OCI-LY1 (cell line): ENCODE measurements at regions not wholly inside any gene's neighbourhood (a gene's known extent, or its start where the extent isn't known, plus 50 kb on each side); places are given as distances from the start of the nearest gene placed in this dataset.

Experiments
- H2AFZ ChIP-seq: fragments of 200-600 bp; sonication (generic), shearing (Covaris generic); 2 replicates; pipeline ENCODE4 v1.6.0; 2014; ENCODE audit warnings: antibody characterized with exemption, mild to moderate bottlenecking, low read length
- H3F3A ChIP-seq: fragments of 200-600 bp; sonication (generic), shearing (Covaris generic); 2 replicates; pipeline ENCODE4 v1.6.0; 2014; ENCODE audit warnings: mild to moderate bottlenecking, antibody characterized with exemption, low read length, moderate library complexity; ENCODE audit not compliant: insufficient read depth
- H3K27ac ChIP-seq: fragments of 200-600 bp; sonication (generic); 2 replicates; pipeline ENCODE4 v1.5.1; 2014; ENCODE audit warnings: low read length, mixed run types, mild to moderate bottlenecking, low read depth; ENCODE audit not compliant: poor library complexity, severe bottlenecking
- H3K27me3 ChIP-seq: fragments of 200-600 bp; sonication (generic); 2 replicates; pipeline ENCODE4 v1.6.0; 2014; ENCODE audit warnings: antibody characterized with exemption, mild to moderate bottlenecking, low read length, moderate library complexity; ENCODE audit not compliant: insufficient read depth
- H3K36me3 ChIP-seq: fragments of 200-600 bp; sonication (generic); 2 replicates; pipeline ENCODE4 v1.6.1; 2014; ENCODE audit warnings: mild to moderate bottlenecking, antibody characterized with exemption, low read length, moderate library complexity, mixed read lengths; ENCODE audit not compliant: insufficient read depth
- H3K4me1 ChIP-seq: fragments of 200-600 bp; sonication (generic); 2 replicates; pipeline ENCODE4 v1.5.1; 2014; ENCODE audit warnings: mild to moderate bottlenecking, low read length, moderate library complexity; ENCODE audit not compliant: insufficient read depth, severe bottlenecking
- H3K4me2 ChIP-seq: fragments of 200-600 bp; sonication (generic), shearing (Covaris generic); 2 replicates; pipeline ENCODE4 v1.6.1; 2014; ENCODE audit warnings: low read length
- H3K4me3 ChIP-seq: fragments of 200-600 bp; sonication (generic); 2 replicates; pipeline ENCODE4 v1.5.1; 2014; ENCODE audit warnings: low read length, low read depth, mild to moderate bottlenecking, mixed read lengths; ENCODE audit not compliant: poor library complexity, severe bottlenecking
- H3K79me2 ChIP-seq: fragments of 200-600 bp; shearing (Covaris generic); 2 replicates; pipeline ENCODE4 v1.6.1; 2016; ENCODE audit warnings: mixed run types, low read length, mixed read lengths; ENCODE audit not compliant: insufficient read depth
- H3K9ac ChIP-seq: fragments of 200-600 bp; sonication (generic), shearing (Covaris generic); 2 replicates; pipeline ENCODE4 v1.6.1; 2014; ENCODE audit warnings: mild to moderate bottlenecking, low read length, mixed read lengths
- H3K9me2 ChIP-seq: fragments of 200-600 bp; sonication (generic), shearing (Covaris generic); 2 replicates; pipeline ENCODE4 v1.6.1; 2014; ENCODE audit warnings: low read depth, mild to moderate bottlenecking, low read length, mixed read lengths
- H3K9me3 ChIP-seq: fragments of 200-600 bp; shearing (Covaris generic); 2 replicates; pipeline ENCODE4 v1.6.1; 2014; ENCODE audit warnings: low read length, mixed read lengths
- H4K20me1 ChIP-seq: fragments of 200-600 bp; sonication (generic), shearing (Covaris generic); 2 replicates; pipeline ENCODE4 v1.6.0; 2016; ENCODE audit warnings: mild to moderate bottlenecking, low read length; ENCODE audit not compliant: insufficient read depth
- EZH2 ChIP-seq: fragments of 200-600 bp; sonication (generic), shearing (Covaris generic); IDR thresholded peaks from 2 replicates; pipeline ENCODE4 v1.8.0; 2017; ENCODE audit warnings: borderline replicate concordance, mixed run types, mild to moderate bottlenecking, antibody characterized with exemption, low read length, moderate library complexity, mixed read lengths
- TF ChIP-seq, protein P1 (sequence below): fragments of 200-600 bp; sonication (generic), shearing (Covaris generic); IDR thresholded peaks from 2 replicates; pipeline ENCODE4 v1.5.1; 2017; ENCODE audit warnings: mild to moderate bottlenecking, antibody characterized with exemption, low read length, moderate library complexity, mixed read lengths

DNA sequence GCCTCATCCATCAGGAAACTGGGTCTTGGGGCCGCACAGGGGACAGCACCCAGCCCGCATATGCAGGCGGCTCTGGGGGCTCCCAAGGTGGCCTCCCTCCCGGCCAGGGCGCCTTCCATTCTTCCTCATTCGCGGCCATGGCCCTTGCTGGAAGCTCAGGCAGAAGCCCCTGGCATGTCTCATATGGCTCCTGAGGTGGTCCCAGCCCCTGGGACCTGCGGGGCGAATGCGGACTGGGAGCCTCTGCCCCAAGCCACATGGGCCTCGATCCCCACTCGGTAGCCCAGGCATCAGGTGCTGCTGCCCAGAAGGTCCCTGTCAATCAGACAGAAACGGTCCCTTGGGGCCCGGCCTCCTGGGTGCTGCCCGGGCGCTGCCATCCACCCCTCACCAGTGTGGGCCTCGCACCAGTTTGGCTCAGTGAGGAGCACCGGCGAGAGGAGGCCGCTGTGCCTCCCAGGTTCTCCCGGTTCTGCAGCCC lies 301.6 kb downstream of the TEX29 start:
- H3K4me2 ChIP-seq: no peak overlapping the region
- TF ChIP-seq, protein P1, sequence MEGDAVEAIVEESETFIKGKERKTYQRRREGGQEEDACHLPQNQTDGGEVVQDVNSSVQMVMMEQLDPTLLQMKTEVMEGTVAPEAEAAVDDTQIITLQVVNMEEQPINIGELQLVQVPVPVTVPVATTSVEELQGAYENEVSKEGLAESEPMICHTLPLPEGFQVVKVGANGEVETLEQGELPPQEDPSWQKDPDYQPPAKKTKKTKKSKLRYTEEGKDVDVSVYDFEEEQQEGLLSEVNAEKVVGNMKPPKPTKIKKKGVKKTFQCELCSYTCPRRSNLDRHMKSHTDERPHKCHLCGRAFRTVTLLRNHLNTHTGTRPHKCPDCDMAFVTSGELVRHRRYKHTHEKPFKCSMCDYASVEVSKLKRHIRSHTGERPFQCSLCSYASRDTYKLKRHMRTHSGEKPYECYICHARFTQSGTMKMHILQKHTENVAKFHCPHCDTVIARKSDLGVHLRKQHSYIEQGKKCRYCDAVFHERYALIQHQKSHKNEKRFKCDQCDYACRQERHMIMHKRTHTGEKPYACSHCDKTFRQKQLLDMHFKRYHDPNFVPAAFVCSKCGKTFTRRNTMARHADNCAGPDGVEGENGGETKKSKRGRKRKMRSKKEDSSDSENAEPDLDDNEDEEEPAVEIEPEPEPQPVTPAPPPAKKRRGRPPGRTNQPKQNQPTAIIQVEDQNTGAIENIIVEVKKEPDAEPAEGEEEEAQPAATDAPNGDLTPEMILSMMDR: no peak
- no peak for TF ChIP-seq EZH2

DNA sequence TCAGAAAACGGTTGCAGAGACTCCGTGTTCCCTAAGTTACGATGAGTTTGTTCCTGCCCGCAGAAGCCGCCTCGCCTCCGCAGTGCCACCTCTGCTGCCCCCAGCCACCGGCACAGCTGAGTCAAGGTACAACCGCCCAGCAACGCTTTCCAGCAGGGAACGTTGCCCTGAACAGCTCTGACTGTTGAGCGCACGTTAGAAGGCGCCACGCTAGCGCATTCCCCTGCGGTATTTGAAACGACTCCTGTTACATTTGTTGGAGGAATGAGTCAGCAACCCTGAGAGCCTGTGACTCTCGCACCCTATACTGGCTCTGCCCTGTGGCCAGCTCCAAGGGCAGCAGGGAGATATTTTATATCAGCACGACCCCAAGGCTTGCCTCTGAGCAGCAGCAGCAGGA lies 302.8 kb downstream of the TEX29 start:
- H3K9ac ChIP-seq: no peak overlapping the region
- H3K4me3 ChIP-seq: no peak overlapping the region
- H3K79me2 ChIP-seq: no peaks in the 10 kb centered on the region
- no peak overlapping the region for H2AFZ ChIP-seq
- no peaks in the 10 kb centered on the region; the same call in 1 of the 2 replicates for H3K27me3 ChIP-seq
- H4K20me1 ChIP-seq: no peaks in the 10 kb centered on the region
- no peaks in the 10 kb centered on the region for H3K9me3 ChIP-seq
- no peaks in the 10 kb centered on the region for H3F3A ChIP-seq
- H3K9me2 ChIP-seq: no peaks in the 10 kb centered on the region
- TF ChIP-seq, protein P1: no peak
- TF ChIP-seq EZH2: no peak
- no peak overlapping the region for H3K27ac ChIP-seq
- no peaks in the 10 kb centered on the region for H3K4me1 ChIP-seq
- H3K36me3 ChIP-seq: no peaks in the 10 kb centered on the region
- no peak overlapping the region for H3K4me2 ChIP-seq

More for the DNA sequence above, 301.6 kb downstream of the TEX29 start:
- Histone ChIP-seq H3K36me3 (no peaks in the 10 kb centered on the region), H3K4me1 (no peaks in the 10 kb centered on the region), H3K9ac (no peak overlapping the region), H3K27ac (no peak overlapping the region), H3K27me3 (no peaks in the 10 kb centered on the region; the same call in 1 of the 2 replicates), H3F3A (no peaks in the 10 kb centered on the region), H2AFZ (no peak overlapping the region), H3K9me2 (no peaks in the 10 kb centered on the region), H4K20me1 (no peaks in the 10 kb centered on the region), H3K79me2 (no peaks in the 10 kb centered on the region), H3K4me3 (no peak overlapping the region), H3K9me3 (no peaks in the 10 kb centered on the region)

DNA sequence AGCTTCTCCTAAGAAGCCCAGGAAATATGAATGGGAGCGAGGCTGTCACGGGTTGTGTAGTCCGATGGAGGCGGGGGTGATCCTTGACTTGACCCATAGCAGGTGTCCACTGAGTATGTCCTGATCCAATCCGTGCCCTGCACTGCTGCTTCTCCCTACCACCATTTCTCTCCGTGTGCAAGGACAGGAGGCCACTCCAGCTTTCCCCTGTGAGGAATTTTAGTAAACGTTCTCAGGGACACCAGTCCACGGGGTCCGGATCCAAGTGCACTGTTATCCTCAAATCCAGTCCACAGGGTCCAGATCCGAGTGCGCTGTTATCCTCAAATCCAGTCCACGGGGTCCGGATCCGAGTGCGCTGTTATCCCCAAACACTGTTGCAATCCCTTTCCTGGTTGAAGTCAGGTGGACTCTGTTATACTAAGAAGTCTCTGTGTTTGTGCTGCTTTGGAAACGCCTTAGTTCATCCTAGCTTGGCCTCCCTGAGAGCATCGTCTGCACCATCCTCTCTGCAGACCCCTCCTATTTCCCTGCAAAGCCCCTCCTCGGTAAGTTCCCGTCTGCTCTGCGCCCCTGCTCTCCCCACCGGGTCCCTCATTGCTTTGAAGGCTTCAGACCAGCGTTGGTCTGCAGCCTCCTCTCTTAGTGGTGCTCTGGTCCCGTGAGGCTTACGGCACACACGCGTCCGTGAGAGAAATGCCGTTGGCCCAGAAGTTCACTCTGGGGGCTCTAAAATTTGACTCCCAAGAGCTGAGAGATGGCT lies 303.5 kb downstream of the TEX29 start:
- Histone ChIP-seq H3K9ac (no peak overlapping the region), H3F3A (no peaks in the 10 kb centered on the region), H4K20me1 (no peaks in the 10 kb centered on the region), H3K79me2 (no peaks in the 10 kb centered on the region), H3K4me1 (no peaks in the 10 kb centered on the region), H3K27ac (no peak overlapping the region), H3K4me3 (no peak overlapping the region), H3K9me3 (no peaks in the 10 kb centered on the region), H3K27me3 (no peaks in the 10 kb centered on the region; the same call in 1 of the 2 replicates), H2AFZ (no peak overlapping the region), H3K4me2 (no peak overlapping the region), H3K9me2 (no peaks in the 10 kb centered on the region), H3K36me3 (no peaks in the 10 kb centered on the region)
- TF ChIP-seq EZH2: no peak
- TF ChIP-seq, protein P1: no peak
